Rectal smooth muscle tissue (tissue), 1 donor: ENCODE measurements at regions not wholly inside any gene's neighbourhood (a gene's known extent, or its start where the extent isn't known, plus 50 kb on each side); places are given as distances from the start of the nearest gene placed in this dataset.

Experiments
- H3K27ac ChIP-seq: one replicate; pipeline ENCODE4 v1.7.0; 2013; ENCODE audit warnings: low read depth, low read length, inconsistent platforms
- H3K27me3 ChIP-seq: one replicate; pipeline ENCODE4 v1.7.0; 2013; ENCODE audit warnings: low read length; ENCODE audit not compliant: control insufficient read depth, insufficient read depth
- H3K36me3 ChIP-seq: one replicate; pipeline ENCODE4 v1.7.0; 2013; ENCODE audit warnings: low read length; ENCODE audit not compliant: control insufficient read depth, insufficient read depth
- H3K4me1 ChIP-seq: one replicate; pipeline ENCODE4 v1.7.0; 2013; ENCODE audit warnings: low read length; ENCODE audit not compliant: control insufficient read depth, insufficient read depth
- H3K4me3 ChIP-seq: one replicate; pipeline ENCODE4 v1.7.0; 2013; ENCODE audit warnings: low read length
- H3K9ac ChIP-seq: one replicate; pipeline ENCODE4 v1.7.0; 2013; ENCODE audit warnings: low read length

DNA sequence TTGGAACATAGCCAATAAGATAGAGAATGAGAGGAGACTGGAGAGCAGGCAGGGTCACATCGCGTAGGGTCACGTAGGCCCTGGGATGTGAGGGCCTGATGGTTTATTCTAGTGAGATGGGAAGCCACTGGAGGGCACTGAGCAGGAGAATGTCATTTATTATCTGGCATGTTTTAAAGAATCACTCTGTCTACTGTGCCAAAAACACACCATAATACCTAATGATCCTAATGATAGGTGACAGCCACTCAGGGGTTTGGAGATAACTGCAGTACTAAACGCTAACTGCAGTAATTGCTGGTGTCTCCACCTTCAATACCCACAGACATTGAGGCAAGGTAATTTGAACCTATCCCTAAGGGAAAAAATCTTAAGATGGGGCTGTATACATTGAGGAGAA is 185.4 kb downstream of the TTLL7 start:
- Histone ChIP-seq H3K27me3 (no peaks in the 10 kb centered on the region), H3K4me1 (no peaks in the 10 kb centered on the region), H3K4me3 (no peak overlapping the region), H3K9ac (no peak overlapping the region), H3K36me3 (no peaks in the 10 kb centered on the region), H3K27ac (no peak overlapping the region)

DNA sequence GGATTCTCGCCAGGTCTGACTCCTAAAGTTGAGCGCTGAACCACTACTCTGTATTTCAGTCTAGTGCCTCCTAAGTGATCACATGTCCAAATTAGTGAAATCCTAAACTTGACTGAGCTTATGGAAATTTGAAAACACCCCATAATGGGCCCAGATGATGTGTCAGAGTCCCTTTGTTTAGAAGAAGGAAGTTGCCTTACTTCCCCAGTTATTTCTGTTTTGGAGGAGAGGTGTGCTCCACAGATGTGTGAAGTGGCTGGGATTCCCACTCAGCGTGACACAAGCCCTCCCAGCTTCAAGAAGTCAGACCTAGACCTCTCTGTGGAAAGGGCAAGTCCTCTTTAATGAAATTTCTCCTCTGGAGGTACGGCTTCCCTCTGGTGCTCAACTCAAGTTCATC is 188.8 kb downstream of the TTLL7 start:
- Histone ChIP-seq H3K9ac (no peak overlapping the region), H3K4me1 (no peaks in the 10 kb centered on the region), H3K36me3 (no peaks in the 10 kb centered on the region), H3K27me3 (no peaks in the 10 kb centered on the region), H3K27ac (no peak overlapping the region), H3K4me3 (no peak overlapping the region)

DNA sequence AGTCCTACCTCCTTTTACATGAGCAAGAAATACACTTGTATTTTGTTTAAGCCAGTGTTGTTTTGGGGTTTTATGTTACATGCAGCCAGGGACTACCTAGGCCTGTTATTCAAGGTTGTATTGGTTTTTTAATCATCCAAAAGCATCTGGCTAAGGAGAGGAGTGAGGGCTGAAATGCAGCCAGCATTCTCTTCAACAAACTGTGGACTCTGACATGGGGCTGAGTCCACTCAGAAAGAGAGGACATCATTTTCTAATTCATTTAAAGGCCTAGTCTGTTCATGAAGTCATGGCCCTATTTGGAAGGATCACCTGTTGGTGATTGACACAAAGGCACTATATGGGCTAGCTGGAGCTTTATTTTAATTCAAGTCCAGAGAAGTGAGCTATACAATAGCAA is 190.4 kb downstream of the TTLL7 start:
- H3K9ac ChIP-seq = no peak overlapping the region
- H3K27me3 ChIP-seq = no peaks in the 10 kb centered on the region
- no peak overlapping the region for H3K4me3 ChIP-seq
- H3K36me3 ChIP-seq = no peaks in the 10 kb centered on the region
- no peak overlapping the region for H3K27ac ChIP-seq
- no peaks in the 10 kb centered on the region for H3K4me1 ChIP-seq

DNA sequence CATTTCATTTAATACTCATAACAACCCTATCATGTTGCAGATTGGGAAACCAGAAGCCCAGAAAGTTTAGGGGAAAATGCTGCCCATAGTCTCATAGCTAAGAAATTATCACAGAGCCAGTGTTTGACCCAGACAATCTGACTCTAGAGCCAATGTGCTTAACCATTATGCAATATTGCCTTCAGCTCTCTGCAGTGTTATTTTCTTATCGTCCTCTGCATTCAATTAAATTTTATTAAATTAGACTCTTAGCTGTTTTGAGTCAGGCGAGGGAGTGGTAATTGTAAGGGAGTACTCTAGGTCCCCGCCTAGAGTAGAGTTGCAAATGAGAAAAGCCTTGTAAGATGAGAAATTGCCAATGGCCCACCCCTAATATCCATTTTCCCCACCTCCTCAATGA is 191.1 kb downstream of the TTLL7 start:
- Histone ChIP-seq H3K4me1 (no peaks in the 10 kb centered on the region), H3K27me3 (no peaks in the 10 kb centered on the region), H3K4me3 (no peak overlapping the region), H3K36me3 (no peaks in the 10 kb centered on the region), H3K27ac (no peak overlapping the region), H3K9ac (no peak overlapping the region)

DNA sequence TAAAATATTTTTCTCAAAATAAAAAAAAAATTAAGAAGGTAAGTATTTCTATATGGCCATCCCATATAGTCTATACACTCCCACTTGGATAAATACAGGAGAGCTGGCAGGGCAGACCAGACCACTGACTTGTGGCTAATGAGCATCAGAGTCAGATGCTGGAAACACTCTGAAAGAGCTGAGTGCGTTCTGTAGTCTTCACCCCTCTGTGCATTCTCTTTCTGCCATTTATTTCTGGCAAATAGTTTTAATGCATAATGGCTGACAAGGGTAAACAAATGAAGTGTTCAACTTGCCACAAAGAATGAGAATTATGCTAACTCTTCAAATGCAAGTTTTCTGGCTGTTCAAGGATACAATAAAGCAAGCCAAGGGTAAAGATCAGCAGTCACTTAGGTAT is 191.7 kb downstream of the TTLL7 start:
- Histone ChIP-seq H3K36me3 (no peaks in the 10 kb centered on the region), H3K27ac (no peak overlapping the region), H3K9ac (no peak overlapping the region), H3K4me3 (no peak overlapping the region), H3K4me1 (peaks cover under 1% of the 10 kb centered on the region), H3K27me3 (no peaks in the 10 kb centered on the region)

DNA sequence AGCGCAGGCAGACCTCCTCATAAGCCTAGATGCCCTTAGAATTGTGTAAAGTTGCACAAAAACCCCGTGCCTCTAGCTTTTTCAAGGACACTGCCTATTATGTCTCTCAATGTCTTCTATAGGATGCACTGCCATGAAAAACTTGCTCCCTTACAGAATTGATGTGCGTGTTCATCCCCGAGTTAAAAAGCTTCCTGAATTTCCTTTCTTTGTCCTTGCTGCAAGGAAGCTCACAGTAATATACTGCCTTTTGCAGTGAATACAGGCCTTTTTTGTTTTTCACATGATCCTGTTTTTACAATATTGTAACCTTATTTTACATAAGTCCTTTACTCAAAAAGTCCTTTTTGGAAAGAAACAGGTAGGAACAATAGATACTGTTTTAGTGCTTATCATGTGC is 193.0 kb downstream of the TTLL7 start:
- Histone ChIP-seq H3K4me1 (peaks cover 6% of the 10 kb centered on the region), H3K36me3 (no peaks in the 10 kb centered on the region), H3K9ac (no peak overlapping the region), H3K4me3 (no peak overlapping the region), H3K27me3 (no peaks in the 10 kb centered on the region), H3K27ac (no peak overlapping the region)

DNA sequence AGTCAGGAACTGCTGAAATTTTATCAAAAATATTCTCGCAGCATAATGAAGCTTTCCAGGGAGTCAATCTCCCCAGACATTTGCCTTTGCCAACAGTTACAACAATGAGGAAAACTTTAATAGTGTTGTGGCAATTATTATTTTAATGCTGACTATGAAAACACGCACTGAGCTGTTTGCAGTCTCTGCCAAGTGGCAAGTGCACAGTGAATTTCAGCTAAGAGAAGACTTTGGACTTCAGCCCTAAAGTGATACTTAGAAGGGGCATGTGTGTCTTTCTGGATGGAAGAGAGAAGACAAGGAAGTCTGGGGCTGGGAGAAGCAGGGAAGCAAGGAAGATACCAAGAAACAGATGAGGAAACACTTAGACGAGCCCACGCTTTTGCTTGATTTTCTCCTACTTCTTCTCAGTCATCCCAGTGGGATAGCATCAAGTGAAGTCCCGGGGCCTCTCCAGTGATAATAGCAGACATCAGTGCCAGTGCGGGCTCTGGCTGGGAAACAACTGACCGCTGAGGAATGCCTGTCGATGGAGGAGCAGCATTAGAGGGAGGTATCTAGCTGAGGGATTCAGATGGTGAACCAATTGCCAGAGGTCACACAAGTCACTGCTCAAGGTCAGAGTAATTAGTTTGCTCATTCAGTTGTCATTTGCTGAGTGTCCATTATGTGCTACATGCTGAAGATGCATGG is 196.3 kb downstream of the TTLL7 start:
- no peak overlapping the region for H3K9ac ChIP-seq
- no peak overlapping the region for H3K4me3 ChIP-seq
- H3K4me1 ChIP-seq = peaks cover 6% of the 10 kb centered on the region
- no peaks in the 10 kb centered on the region for H3K27me3 ChIP-seq
- no peaks in the 10 kb centered on the region for H3K36me3 ChIP-seq
- H3K27ac ChIP-seq = no peak overlapping the region

DNA sequence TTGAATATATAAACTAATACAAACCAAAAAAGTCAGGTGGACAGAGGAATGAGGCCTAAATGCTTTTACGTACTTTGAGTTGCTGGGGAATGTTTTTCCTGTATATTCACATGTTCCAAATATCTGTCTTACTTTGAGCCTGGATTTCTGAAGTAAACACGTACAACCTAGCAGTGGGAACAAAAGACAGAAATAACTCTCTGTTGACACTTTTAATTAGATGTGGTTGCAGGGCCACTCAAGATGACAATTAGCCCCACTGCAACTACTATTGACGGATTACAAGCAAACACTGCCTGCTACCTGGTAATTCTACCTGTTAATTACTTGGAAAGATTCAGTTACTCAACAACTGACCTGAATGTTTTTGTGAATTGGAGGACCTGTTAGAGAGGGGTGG is 196.9 kb downstream of the TTLL7 start:
- H3K4me3 ChIP-seq = no peak overlapping the region
- no peak overlapping the region for H3K27ac ChIP-seq
- H3K9ac ChIP-seq = no peak overlapping the region
- peaks cover 6% of the 10 kb centered on the region for H3K4me1 ChIP-seq
- no peaks in the 10 kb centered on the region for H3K36me3 ChIP-seq
- no peaks in the 10 kb centered on the region for H3K27me3 ChIP-seq

DNA sequence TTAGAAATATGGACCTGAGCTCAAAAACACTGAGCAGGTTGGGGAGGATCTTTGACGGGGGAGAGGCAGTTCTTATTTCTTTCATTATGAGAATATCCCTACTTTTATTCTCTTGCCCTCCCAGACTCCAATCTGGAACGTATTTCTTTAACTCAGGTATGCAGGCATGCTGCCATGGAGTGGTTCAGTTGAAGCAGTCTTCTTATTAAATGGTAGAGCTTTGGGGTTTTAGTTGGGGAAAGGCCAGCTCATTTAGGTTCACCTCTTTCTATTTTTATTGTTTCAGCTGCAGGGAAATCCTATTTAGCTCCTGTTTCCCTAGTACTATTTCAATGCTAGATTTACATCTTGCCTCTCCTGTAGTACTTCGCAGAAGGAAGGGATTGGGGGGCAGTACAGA is 198.9 kb downstream of the TTLL7 start:
- no peaks in the 10 kb centered on the region for H3K27me3 ChIP-seq
- peaks cover 6% of the 10 kb centered on the region for H3K4me1 ChIP-seq
- no peaks in the 10 kb centered on the region for H3K36me3 ChIP-seq
- no peak overlapping the region for H3K4me3 ChIP-seq
- no peak overlapping the region for H3K9ac ChIP-seq
- H3K27ac ChIP-seq = no peak overlapping the region

DNA sequence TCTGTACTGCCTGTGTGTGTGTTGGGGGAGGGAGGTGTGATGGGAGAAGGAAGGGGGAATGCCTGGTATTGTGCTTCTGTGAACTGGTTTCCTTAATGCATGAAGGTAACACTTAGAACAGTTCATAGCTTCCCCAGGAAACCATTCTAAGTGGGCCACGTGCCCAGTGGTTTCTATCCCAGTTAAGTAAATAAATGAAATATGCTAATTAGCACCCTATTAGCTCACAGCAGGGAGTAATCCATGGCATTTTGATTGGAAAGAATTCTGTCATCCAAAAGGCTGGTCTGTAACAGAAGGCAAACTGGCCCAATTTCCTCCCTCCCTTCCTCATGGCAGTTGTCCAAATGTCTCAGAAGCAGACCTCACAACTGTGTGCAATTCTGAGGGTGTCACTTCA is 199.3 kb downstream of the TTLL7 start:
- Histone ChIP-seq H3K36me3 (no peaks in the 10 kb centered on the region), H3K4me3 (no peak overlapping the region), H3K27ac (no peak overlapping the region), H3K4me1 (peaks cover 6% of the 10 kb centered on the region), H3K27me3 (no peaks in the 10 kb centered on the region), H3K9ac (no peak overlapping the region)

DNA sequence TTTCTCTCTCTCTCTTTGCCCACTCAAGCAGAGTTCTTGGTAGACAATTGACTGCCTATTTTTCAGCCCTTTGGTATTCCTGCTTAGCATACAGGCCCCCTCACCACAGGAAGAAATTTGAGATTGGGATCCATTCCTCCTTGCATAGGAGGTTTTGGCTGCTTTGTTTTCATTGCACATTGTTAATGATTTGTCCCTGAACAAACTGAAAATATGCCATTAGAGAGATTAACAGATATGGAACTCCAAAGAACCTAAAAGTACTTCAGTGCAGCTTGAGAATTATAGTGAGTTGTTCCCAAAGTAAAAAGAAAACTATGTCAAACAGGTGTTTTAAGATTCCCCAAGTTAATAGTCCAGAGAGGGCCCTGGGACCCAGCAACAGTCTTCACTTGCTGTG is 200.0 kb downstream of the TTLL7 start:
- Histone ChIP-seq H3K4me3 (no peak overlapping the region), H3K4me1 (peaks cover 6% of the 10 kb centered on the region), H3K27me3 (no peaks in the 10 kb centered on the region), H3K9ac (no peak overlapping the region), H3K27ac (no peak overlapping the region), H3K36me3 (no peaks in the 10 kb centered on the region)

DNA sequence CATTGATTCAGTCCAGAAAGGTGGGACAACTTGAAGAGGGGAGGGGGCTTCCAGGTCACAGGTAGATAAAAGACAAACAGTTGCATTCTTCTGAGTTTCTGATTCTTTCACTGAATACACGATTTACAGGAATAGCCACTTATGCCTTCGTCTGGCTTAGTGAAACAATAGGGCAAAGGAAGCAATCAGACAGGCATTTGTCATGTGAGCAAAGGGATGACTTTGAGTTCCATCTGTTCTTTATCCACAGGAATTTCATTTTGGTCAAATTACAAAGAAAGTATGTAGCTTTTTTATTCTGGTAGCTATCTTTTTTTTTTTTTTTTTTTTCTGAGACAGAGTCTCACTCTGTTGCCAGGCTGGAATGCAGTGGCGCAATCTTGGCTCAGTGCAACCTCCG is 202.5 kb downstream of the TTLL7 start:
- Histone ChIP-seq H3K27me3 (no peaks in the 10 kb centered on the region), H3K36me3 (no peaks in the 10 kb centered on the region), H3K4me1 (no peaks in the 10 kb centered on the region), H3K4me3 (no peak overlapping the region), H3K9ac (no peak overlapping the region), H3K27ac (no peak overlapping the region)

DNA sequence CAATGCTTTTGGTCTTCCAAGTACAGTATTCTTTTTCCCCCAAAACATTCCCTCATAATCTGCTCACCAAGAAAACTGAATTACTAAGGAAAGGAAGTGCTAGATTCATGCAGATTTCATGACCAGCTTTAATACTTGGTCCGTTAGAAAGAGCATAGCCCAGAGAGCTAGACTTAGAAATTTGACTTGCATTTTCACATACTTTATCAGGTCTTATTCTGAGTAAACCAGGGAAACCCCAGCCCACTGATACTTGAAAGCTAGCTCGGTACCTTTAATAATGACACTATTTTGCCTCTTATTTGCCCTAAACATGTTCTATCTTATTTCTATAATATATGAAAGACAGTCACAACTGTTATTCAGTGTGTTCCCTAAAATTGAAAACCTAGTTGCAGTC is 204.5 kb downstream of the TTLL7 start:
- Histone ChIP-seq H3K36me3 (no peaks in the 10 kb centered on the region), H3K27me3 (no peaks in the 10 kb centered on the region), H3K27ac (no peak overlapping the region), H3K4me1 (no peaks in the 10 kb centered on the region), H3K4me3 (no peak overlapping the region), H3K9ac (no peak overlapping the region)
